Loucy (cell line): ENCODE measurements at regions not wholly inside any gene's neighbourhood (a gene's known extent, or its start where the extent isn't known, plus 50 kb on each side); places are given as distances from the start of the nearest gene placed in this dataset.

Source experiments
- EZH2phosphoT487 ChIP-seq: fragments of 200-600 bp; IDR thresholded peaks from 2 replicates; pipeline ENCODE4 v1.6.1; 2018; ENCODE audit warnings: antibody characterized with exemption, mild to moderate bottlenecking, moderate library complexity, borderline replicate concordance
- TF ChIP-seq, protein P1 (sequence below): fragments of 200-600 bp; sonication (generic); conservative IDR thresholded peaks from 2 replicates; pipeline ENCODE4 v1.5.1; 2014; ENCODE audit warnings: mild to moderate bottlenecking, antibody characterized with exemption, low read length

DNA sequence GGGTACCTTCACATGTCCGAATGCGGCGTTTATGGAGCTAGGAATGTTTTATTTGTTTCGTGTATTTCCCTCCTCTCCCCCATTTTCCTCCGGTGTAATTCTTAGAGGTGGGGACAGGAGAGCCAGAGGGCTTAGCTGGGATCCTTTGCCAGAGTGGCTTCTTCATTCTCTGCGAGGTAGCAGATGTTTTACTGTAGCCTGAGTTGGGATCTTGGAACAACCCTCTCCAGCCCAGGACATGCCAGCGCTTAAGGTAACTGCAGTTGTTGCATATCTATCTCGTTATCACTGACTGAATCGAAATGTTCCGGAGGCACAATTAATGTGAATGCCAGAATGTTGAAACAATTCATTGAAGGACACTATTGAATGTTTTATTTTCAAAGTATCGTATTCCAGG lies 59.0 kb upstream of the DYNLT3 start:
- TF ChIP-seq, protein P1, sequence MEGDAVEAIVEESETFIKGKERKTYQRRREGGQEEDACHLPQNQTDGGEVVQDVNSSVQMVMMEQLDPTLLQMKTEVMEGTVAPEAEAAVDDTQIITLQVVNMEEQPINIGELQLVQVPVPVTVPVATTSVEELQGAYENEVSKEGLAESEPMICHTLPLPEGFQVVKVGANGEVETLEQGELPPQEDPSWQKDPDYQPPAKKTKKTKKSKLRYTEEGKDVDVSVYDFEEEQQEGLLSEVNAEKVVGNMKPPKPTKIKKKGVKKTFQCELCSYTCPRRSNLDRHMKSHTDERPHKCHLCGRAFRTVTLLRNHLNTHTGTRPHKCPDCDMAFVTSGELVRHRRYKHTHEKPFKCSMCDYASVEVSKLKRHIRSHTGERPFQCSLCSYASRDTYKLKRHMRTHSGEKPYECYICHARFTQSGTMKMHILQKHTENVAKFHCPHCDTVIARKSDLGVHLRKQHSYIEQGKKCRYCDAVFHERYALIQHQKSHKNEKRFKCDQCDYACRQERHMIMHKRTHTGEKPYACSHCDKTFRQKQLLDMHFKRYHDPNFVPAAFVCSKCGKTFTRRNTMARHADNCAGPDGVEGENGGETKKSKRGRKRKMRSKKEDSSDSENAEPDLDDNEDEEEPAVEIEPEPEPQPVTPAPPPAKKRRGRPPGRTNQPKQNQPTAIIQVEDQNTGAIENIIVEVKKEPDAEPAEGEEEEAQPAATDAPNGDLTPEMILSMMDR: no peak
- no peak for TF ChIP-seq EZH2phosphoT487
